Colonic mucosa (tissue), 4 donors: ENCODE measurements at regions not wholly inside any gene's neighbourhood (a gene's known extent, or its start where the extent isn't known, plus 50 kb on each side); places are given as distances from the start of the nearest gene placed in this dataset.

Source experiments
- DNase-seq: peaks from one replicate; pipeline ENCODE4 v3.0.0-alpha.2; 2020
- H3K27ac ChIP-seq: fragments of 200-600 bp; one replicate; pipeline ENCODE4 v1.8.0; 2021
- H3K27me3 ChIP-seq: fragments of 200-600 bp; one replicate; pipeline ENCODE4 v1.8.0; 2021
- H3K36me3 ChIP-seq: fragments of 200-600 bp; one replicate; pipeline ENCODE4 v1.8.0; 2021
- H3K4me1 ChIP-seq: fragments of 200-600 bp; one replicate; pipeline ENCODE4 v1.8.0; 2021; ENCODE audit warnings: mild to moderate bottlenecking
- H3K4me3 ChIP-seq: fragments of 200-600 bp; one replicate; pipeline ENCODE4 v1.8.0; 2021
- H3K9ac ChIP-seq, 2 donors: one replicate each; pipeline ENCODE4 v1.7.0; 2013; ENCODE audit warnings: control low read depth in 2 of 2, low read depth in 2 of 2, low read length in 2 of 2
- H3K9me3 ChIP-seq: fragments of 200-600 bp; one replicate; pipeline ENCODE4 v1.8.0; 2021
- CTCF ChIP-seq: fragments of 200-600 bp; IDR thresholded peaks from one replicate; pipeline ENCODE4 v1.8.0; 2022; ENCODE audit warnings: antibody characterized with exemption, mild to moderate bottlenecking
- intact Hi-C: fragments of 100-400 bp; cut with DNase I; formaldehyde crosslinking; loops from one replicate; pipeline ENCODE4 v1.14.1; 2022
- donor health status: healthy.
- donor health status: DM: no; HTN: no; CAD: no.
- donor health status: DM: no; HTN: no; CAD: no.

- no peak for DNase-seq
- no peak for TF ChIP-seq CTCF
- H3K9ac ChIP-seq, result no peak overlapping the region
- no peaks in the 10 kb centered on the region for H3K27me3 ChIP-seq
- H3K4me3 ChIP-seq, result no peak overlapping the region
- no peaks in the 10 kb centered on the region for H3K36me3 ChIP-seq
- no peaks in the 10 kb centered on the region for H3K9me3 ChIP-seq
- intact Hi-C loops, result no loop called here
- no peaks in the 10 kb centered on the region for H3K4me1 ChIP-seq
- no peak overlapping the region for H3K27ac ChIP-seq
These were observed 64.3 kb upstream of the MAP4K3 start for GRCh38 chr2:39501412-39501811.

- Histone ChIP-seq H3K9ac (no peak overlapping the region), H3K9me3 (no peaks in the 10 kb centered on the region), H3K36me3 (no peaks in the 10 kb centered on the region), H3K27me3 (no peaks in the 10 kb centered on the region), H3K4me3 (no peak overlapping the region), H3K27ac (no peak overlapping the region), H3K4me1 (no peaks in the 10 kb centered on the region)
- intact Hi-C loops, result no loop called here
- DNase-seq, result no peak
- TF ChIP-seq CTCF, result no peak
These were observed 66.2 kb upstream of the MAP4K3 start for GRCh38 chr2:39503277-39503676.

DNA sequence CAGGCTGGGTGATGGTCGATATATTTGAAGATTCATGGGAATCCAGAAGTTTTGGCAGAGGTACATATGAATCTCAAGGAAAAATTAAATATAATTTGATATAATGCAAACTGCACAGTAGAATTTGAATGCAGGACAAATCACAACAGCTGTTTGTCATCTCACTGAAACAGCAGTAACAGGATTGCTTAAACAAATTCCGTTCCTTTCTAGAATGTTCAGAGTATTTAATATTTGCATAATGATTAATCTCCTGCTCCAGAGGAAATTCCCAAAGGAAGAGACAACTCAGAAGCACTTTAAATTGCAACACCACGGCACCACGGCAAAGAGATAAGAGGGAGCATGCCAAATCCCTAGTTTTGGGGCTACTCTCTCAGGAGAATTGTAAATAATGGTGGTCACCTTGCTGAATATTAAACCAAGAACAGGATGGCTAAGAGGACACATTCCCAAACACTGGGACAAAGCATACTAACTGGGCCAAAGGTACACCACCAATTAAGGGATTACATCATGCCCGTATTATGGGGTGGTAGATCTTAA lies 67.8 kb upstream of the MAP4K3 start:
- no peaks in the 10 kb centered on the region for H3K4me1 ChIP-seq
- H3K4me3 ChIP-seq, result no peak overlapping the region
- no peak for TF ChIP-seq CTCF
- H3K27me3 ChIP-seq, result no peaks in the 10 kb centered on the region
- H3K9me3 ChIP-seq, result no peaks in the 10 kb centered on the region
- no peak for DNase-seq
- peak overlapping the region; percentile 29 for H3K27ac ChIP-seq
- H3K36me3 ChIP-seq, result no peaks in the 10 kb centered on the region
- no peak overlapping the region for H3K9ac ChIP-seq
- intact Hi-C loops, result no loop called here

DNA sequence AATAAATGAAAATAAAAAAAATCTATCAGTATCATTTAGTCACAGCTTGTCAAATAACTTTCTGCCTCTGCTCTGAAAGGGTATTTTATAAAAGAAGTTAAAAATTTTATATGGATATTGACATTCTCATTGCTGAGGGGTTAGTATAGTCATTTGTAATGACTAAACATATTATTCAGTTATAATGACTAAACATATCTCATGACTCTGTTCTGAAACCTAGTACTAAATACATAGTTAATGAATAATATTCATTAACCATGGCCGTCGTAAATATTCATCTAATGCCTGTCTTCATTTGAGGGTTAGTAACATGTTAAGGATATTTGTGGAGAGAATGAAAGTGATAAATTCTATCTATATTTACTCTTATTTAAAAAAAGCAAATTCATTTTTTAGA lies 69.1 kb upstream of the MAP4K3 start:
- intact Hi-C loops, result no loop called here
- H3K27ac ChIP-seq, result no peak overlapping the region
- H3K4me3 ChIP-seq, result no peak overlapping the region
- H3K9ac ChIP-seq, result no peak overlapping the region
- H3K36me3 ChIP-seq, result no peaks in the 10 kb centered on the region
- no peaks in the 10 kb centered on the region for H3K27me3 ChIP-seq
- no peaks in the 10 kb centered on the region for H3K4me1 ChIP-seq
- no peak for TF ChIP-seq CTCF
- H3K9me3 ChIP-seq, result no peaks in the 10 kb centered on the region
- no peak for DNase-seq

- intact Hi-C loops, result no loop called here
- DNase-seq, result no peak
- Histone ChIP-seq H3K9ac (no peak overlapping the region), H3K9me3 (no peaks in the 10 kb centered on the region), H3K4me1 (no peaks in the 10 kb centered on the region), H3K36me3 (no peaks in the 10 kb centered on the region), H3K27ac (no peak overlapping the region), H3K4me3 (no peak overlapping the region), H3K27me3 (no peaks in the 10 kb centered on the region)
- no peak for TF ChIP-seq CTCF
These were observed 71.1 kb upstream of the MAP4K3 start for GRCh38 chr2:39508198-39508597.

DNA sequence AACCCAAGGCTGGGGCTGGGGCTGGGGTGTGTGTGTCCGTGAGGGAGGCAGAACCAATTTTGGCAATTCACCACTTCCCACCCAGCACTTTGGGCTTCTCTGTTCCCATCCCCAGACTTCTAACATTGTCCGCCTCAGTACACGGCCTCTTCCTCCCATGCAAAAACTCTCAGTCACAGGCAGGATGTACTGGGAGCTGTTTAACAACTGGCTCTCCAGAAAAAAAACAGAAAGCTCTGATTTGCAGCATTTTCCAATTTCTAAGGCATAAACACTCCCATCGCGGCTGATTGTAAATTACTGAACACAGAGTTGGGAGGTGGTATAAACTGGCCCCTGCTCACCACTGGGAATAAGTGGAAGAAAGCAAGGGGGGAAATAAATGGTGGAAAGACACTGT lies 73.1 kb upstream of the MAP4K3 start:
- Histone ChIP-seq H3K4me3 (no peak overlapping the region), H3K36me3 (no peaks in the 10 kb centered on the region), H3K4me1 (no peaks in the 10 kb centered on the region), H3K9me3 (no peaks in the 10 kb centered on the region), H3K27ac (no peak overlapping the region), H3K27me3 (no peaks in the 10 kb centered on the region), H3K9ac (no peak overlapping the region)
- intact Hi-C loops, result loop anchor here (5.0 to 10.0 kb wide), 2 partner anchors 75 to 217 kb away; partner anchors contain the start of gene MAP4K3
- TF ChIP-seq CTCF, result no peak
- no peak for DNase-seq
